Heart left ventricle (tissue), 16 donors: ENCODE measurements at regions not wholly inside any gene's neighbourhood (a gene's known extent, or its start where the extent isn't known, plus 50 kb on each side); places are given as distances from the start of the nearest gene placed in this dataset.

Source experiments
- ATAC-seq, 4 donors: fragments of 200-7000 bp; cut with Tn5 transposase; one replicate each; pipeline ENCODE4 v1.9.1; 2020 to 2022; ENCODE audit warnings: moderate library complexity in 4 of 4, mild to moderate bottlenecking in 3 of 4, moderate number of reproducible peaks in 1 of 4
- DNase-seq, 5 donors: peaks; one replicate each; pipeline ENCODE4 v3.0.0-alpha.2; 2020
- H3K27ac ChIP-seq, 12 donors: fragments of 200-600 bp; sonication (generic) in 4 of 12; one replicate each; pipeline versions ENCODE4 v1.5.0 to v1.8.0; 2016 to 2022; ENCODE audit warnings: mild to moderate bottlenecking in 2 of 12
- H3K27me3 ChIP-seq, 9 donors: fragments of 200-600 bp; sonication (generic) in 2 of 9; one replicate each; pipeline versions ENCODE4 v1.5.1 to v1.8.0; 2016 to 2022; ENCODE audit warnings: mild to moderate bottlenecking in 3 of 9
- H3K36me3 ChIP-seq, 9 donors: fragments of 200-600 bp; sonication (generic) in 2 of 9; one replicate each; pipeline versions ENCODE4 v1.5.0 to v1.8.0; 2018 to 2022; ENCODE audit warnings: mild to moderate bottlenecking in 2 of 9
- H3K4me1 ChIP-seq, 12 donors: fragments of 200-600 bp; sonication (generic) in 4 of 12; one replicate each; pipeline versions ENCODE4 v1.5.0 to v1.8.0; 2016 to 2022; ENCODE audit warnings: mild to moderate bottlenecking in 3 of 12
- H3K4me3 ChIP-seq, 12 donors: fragments of 200-600 bp; sonication (generic) in 4 of 12; one replicate each; pipeline versions ENCODE4 v1.5.0 to v1.8.0; 2017 to 2022; ENCODE audit warnings: mild to moderate bottlenecking in 9 of 12, moderate library complexity in 4 of 12
- H3K9me3 ChIP-seq, 12 donors: fragments of 200-600 bp; sonication (generic) in 4 of 12; one replicate each; pipeline versions ENCODE4 v1.5.0 to v1.8.0; 2016 to 2022; ENCODE audit warnings: mild to moderate bottlenecking in 1 of 12
- POLR2A ChIP-seq, 2 donors: fragments of 450-650 bp; IDR thresholded peaks; one replicate each; pipeline ENCODE4 v1.6.1; 2017; ENCODE audit warnings: antibody characterized with exemption in 2 of 2, mild to moderate bottlenecking in 2 of 2, moderate library complexity in 2 of 2
- WGBS, 4 donors: extraction: QIAGEN DNeasy Blood & Tissue Kit in 2 of 4; methylation state at CpG; one replicate each; pipeline versions ENCODE4 v1.1.5 to v1.1.7; 2013 to 2018; 5-methylcytosine and 5-hydroxymethylcytosine counted together
- intact Hi-C, 10 donors: fragments of 100-400 bp; cut with DNase I; formaldehyde crosslinking; loops; one replicate each; pipeline versions ENCODE4 v1.11.1 to v1.14.2; 2022
- TF ChIP-seq, protein P1 (sequence below), 12 donors: fragments of 200-600 bp; sonication (generic) in 4 of 12; IDR thresholded peaks; one replicate each; pipeline versions ENCODE4 v1.5.0 to v1.8.0; 2018 to 2022; ENCODE audit warnings: antibody characterized with exemption in 12 of 12, mild to moderate bottlenecking in 5 of 12
- donor health status: ischemic (EF 13 %, LVEDD 7.1; RV severe dilation, severe dysfunction).
- donor health status: healthy with polysubstance abuse.
- donor health status: DM: no; HTN: yes; CAD: no.
- donor health status: DM: no; HTN: no; CAD: no.
- donor health status: ischemic (EF 25% LVEDD 6.9; RV normal size, moderate dysfunction).
- donor health status: ischemic (EF 25% LVEDD 5.7; RV mildly dilated, moderate dysfunction).
- donor health status: healthy.
- donor health status: DM: yes; HTN: yes; CAD: no.
- donor health status: ischemic (EF 35%, LVEDD 5.7; RV mildly dilated, moderate dysfunction).
- donor health status: nonischemic (EF 11% LVEDD 7.7; RV severe dilation, severe dysfunction).
- donor health status: DM: yes; HTN: yes; CAD: no.
- donor health status: PGD.
- donor health status: ischemic (EF 29% LVEDD 5.4; RV normal size, mild dysfunction).
- donor health status: nonischemic (EF 23%, LVEDD 6.1; RV moderate dilation, normal function).

DNA sequence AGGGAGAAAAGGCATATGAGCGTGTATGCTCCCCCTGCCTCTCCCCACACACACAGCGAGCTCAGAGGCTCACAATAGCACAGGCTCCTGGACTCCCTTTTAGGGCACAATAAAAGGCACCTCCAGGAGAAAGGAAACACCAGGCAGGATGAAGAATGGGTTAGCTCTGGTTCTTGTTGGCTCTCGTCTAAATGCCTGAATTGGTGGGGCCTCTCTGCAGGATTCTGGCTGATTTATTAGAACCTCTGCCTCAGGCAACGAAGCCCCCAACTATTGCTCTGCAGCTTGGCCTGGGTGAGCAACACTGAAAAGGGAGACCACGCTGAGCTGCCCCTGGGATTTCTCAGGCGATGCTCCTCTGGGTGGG, 590.9 kb upstream of the PLXNA2 start:
- Histone ChIP-seq H3K9me3 (no peaks in the 10 kb centered on the region), H3K4me1 (peaks cover 0 to 2% (median 0%) of the 10 kb centered on the region in 12 donors), H3K36me3 (no peaks in the 10 kb centered on the region), H3K27ac (no peak overlapping the region), H3K4me3 (no peak overlapping the region), H3K27me3 (peaks cover 0 to 10% (median 0%) of the 10 kb centered on the region in 9 donors)
- ATAC-seq, result no peak
- TF ChIP-seq POLR2A (IDR thresholded peaks at IDR 0.05), result no peak
- TF ChIP-seq, protein P1, sequence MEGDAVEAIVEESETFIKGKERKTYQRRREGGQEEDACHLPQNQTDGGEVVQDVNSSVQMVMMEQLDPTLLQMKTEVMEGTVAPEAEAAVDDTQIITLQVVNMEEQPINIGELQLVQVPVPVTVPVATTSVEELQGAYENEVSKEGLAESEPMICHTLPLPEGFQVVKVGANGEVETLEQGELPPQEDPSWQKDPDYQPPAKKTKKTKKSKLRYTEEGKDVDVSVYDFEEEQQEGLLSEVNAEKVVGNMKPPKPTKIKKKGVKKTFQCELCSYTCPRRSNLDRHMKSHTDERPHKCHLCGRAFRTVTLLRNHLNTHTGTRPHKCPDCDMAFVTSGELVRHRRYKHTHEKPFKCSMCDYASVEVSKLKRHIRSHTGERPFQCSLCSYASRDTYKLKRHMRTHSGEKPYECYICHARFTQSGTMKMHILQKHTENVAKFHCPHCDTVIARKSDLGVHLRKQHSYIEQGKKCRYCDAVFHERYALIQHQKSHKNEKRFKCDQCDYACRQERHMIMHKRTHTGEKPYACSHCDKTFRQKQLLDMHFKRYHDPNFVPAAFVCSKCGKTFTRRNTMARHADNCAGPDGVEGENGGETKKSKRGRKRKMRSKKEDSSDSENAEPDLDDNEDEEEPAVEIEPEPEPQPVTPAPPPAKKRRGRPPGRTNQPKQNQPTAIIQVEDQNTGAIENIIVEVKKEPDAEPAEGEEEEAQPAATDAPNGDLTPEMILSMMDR (IDR thresholded peaks at IDR 0.05), result no peak
- WGBS, 4 donors, result 83 to 89% (median 85%) methylated on average over 6 of the region's 6 CpGs
- intact Hi-C loops, result no loop called here
- DNase-seq, result no peak

DNA sequence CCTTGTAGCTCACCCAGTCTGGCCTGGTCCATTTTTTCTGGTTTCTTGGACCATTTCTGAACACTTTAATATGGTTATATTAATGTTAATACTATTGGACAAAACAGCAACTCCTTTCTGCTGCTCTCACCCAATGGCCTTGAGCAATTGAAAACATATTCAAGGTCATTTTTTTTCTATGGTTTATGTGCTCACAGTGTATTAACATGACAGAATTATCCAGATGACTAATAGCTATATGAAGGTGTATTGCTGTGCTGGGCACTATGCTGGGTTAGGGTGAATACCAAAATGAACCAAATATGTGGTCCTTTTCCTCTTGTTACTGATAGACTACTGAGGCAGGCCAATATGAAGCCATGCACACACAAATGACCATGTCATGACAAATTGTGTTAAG, 591.6 kb upstream of the PLXNA2 start:
- DNase-seq, result no peak
- H3K36me3 ChIP-seq, result no peaks in the 10 kb centered on the region
- H3K27me3 ChIP-seq, result peaks cover 0 to 10% (median 0%) of the 10 kb centered on the region in 9 donors
- H3K9me3 ChIP-seq, result no peaks in the 10 kb centered on the region
- H3K4me1 ChIP-seq, result peaks cover 0 to 2% (median 0%) of the 10 kb centered on the region in 12 donors
- H3K4me3 ChIP-seq, result no peak overlapping the region
- ATAC-seq, result no peak
- intact Hi-C loops, result no loop called here
- H3K27ac ChIP-seq, result no peak overlapping the region
- TF ChIP-seq, protein P1 (IDR thresholded peaks at IDR 0.05), result no peak
- no peak for TF ChIP-seq POLR2A (IDR thresholded peaks at IDR 0.05)

DNA sequence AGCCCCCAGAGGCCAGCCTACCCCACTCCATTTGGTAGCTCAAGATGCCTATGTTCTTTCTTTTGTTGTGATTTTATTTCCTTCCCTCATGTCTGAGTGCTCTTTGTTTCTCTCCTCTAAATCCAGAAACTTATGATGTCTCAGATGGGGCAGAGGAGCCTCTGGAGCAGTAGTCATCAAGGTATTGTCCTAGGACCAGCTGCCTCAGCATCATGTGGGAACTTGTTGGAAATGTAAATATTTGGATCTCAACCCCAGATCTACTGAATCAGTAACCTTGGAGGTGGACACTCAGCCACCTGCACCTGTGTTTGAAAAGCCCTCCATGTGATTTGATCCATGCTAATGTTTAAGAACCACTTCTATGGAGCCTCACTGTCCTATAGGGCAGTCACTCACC, 593.1 kb upstream of the PLXNA2 start:
- Histone ChIP-seq H3K4me3 (no peak overlapping the region), H3K4me1 (peaks cover 0 to 2% (median 0%) of the 10 kb centered on the region in 12 donors), H3K27me3 (peaks cover 0 to 4% (median 0%) of the 10 kb centered on the region in 9 donors), H3K27ac (no peak overlapping the region), H3K9me3 (no peaks in the 10 kb centered on the region), H3K36me3 (no peaks in the 10 kb centered on the region)
- intact Hi-C loops, result no loop called here
- no peak for DNase-seq
- TF ChIP-seq, protein P1 (IDR thresholded peaks at IDR 0.05), result no peak
- TF ChIP-seq POLR2A (IDR thresholded peaks at IDR 0.05), result no peak
- no peak for ATAC-seq

DNA sequence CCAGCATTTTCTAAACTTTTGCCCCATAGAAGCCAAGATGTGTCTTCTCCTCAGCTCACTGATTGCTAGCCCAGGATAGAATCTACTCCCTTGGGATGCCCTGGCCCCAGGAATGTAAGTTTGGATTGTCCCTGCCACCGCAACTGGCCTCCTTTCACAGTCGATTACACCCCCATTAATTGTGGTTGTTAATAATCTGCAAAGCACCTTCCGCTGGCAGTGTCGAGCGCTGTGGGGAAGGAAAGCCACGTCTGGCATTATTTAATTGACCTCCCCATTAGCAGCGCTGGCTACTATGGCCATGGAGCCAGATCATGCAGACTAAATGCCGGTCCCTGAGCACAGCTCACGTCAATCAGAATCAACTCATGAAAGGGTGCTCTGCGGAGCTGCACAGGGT, 597.3 kb upstream of the PLXNA2 start:
- TF ChIP-seq POLR2A (IDR thresholded peaks at IDR 0.05), result no peak
- TF ChIP-seq, protein P1 (IDR thresholded peaks at IDR 0.05), result no peak
- no peak for ATAC-seq
- 89 to 95% (median 94%) methylated on average over 10 of the region's 10 CpGs for WGBS, 4 donors

More for the DNA sequence above, 597.3 kb upstream of the PLXNA2 start:
- no peaks in the 10 kb centered on the region for H3K4me1 ChIP-seq
- no peak for DNase-seq
- no peak overlapping the region for H3K27ac ChIP-seq
- H3K27me3 ChIP-seq, result no peaks in the 10 kb centered on the region
- H3K9me3 ChIP-seq, result no peaks in the 10 kb centered on the region
- intact Hi-C loops, result loop anchor here in 1 of 10 donors (5.0 kb wide), 1 partner anchor 51 kb away; no protein-coding TSS in a partner anchor
- H3K36me3 ChIP-seq, result no peaks in the 10 kb centered on the region
- H3K4me3 ChIP-seq, result no peak overlapping the region
